ENCODE measurements at regions not wholly inside any gene's neighbourhood (a gene's known extent, or its start where the extent isn't known, plus 50 kb on each side); places are given as distances from the start of the nearest gene placed in this dataset.

- ChIA-PET POLR2A (no interaction called here), SMC1A (ENCODE audit: uncharacterized antibody, unreplicated experiment) (no interaction called here), RAD21 (ENCODE audit: unreplicated experiment) (no interaction called here), CTCF (no interaction called here)
- ATAC-seq (no peak), DNase-seq (ENCODE audit: low read depth, low spot score) (no peak), FAIRE-seq (no peak)
- H4K20me1 ChIP-seq (ENCODE audit: control insufficient read depth, insufficient read depth), result no peaks in the 10 kb centered on the region
- no peaks in the 10 kb centered on the region for H3K79me2 ChIP-seq (ENCODE audit: control insufficient read depth, insufficient read depth, low read length)
- H3K27ac ChIP-seq (ENCODE audit: control insufficient read depth, insufficient read depth), result no peak overlapping the region
- no peak overlapping the region for H2AFZ ChIP-seq (ENCODE audit: control insufficient read depth, low read depth, low read length)
- no peaks in the 10 kb centered on the region; a peak in 1 of 4 replicates for H3K27me3 ChIP-seq (replicated peaks in 1 of 2; ENCODE audit: control insufficient read depth in 2 of 2, insufficient read depth in 2 of 2, low read length in 1 of 2)
- H3K4me1 ChIP-seq (ENCODE audit: control insufficient read depth, insufficient read depth, low read length), result no peaks in the 10 kb centered on the region
- no peaks in the 10 kb centered on the region for H3K36me3 ChIP-seq (ENCODE audit: control insufficient read depth in 2 of 2, insufficient read depth in 2 of 2, low read length in 1 of 2)
- no TSS peak for BruUV-seq (replicated peaks)
- intact Hi-C loops (cut with micrococcal nuclease; ENCODE audit: unreplicated experiment), result no loop called here
- no peak overlapping the region for H3K9ac ChIP-seq (ENCODE audit: control insufficient read depth, insufficient read depth, low read length)
- no peak overlapping the region for H3K4me2 ChIP-seq (ENCODE audit: control insufficient read depth, insufficient read depth)
- no peak overlapping the region for H3K4me3 ChIP-seq
- no peaks in the 10 kb centered on the region for H3K9me3 ChIP-seq (replicated peaks; ENCODE audit: control insufficient read depth, insufficient read depth, low read length)
- TF ChIP-seq TBL1XR1 (IDR thresholded peaks at IDR 0.05; ENCODE audit: low read depth, low read length) (no peak), BCL3 (IDR thresholded peaks at IDR 0.05; ENCODE audit: borderline replicate concordance, insufficient read depth, low read depth, low read length, poor library complexity, severe bottlenecking) (no peak), TCF3 (IDR thresholded peaks at IDR 0.05; ENCODE audit: borderline replicate concordance, insufficient read depth, low read depth, low read length) (no peak), RFX5 (IDR thresholded peaks at IDR 0.05; ENCODE audit: low read depth, low read length) (no peak), SMAD5 (IDR thresholded peaks at IDR 0.05; ENCODE audit: low read depth) (no peak), KDM1A (IDR thresholded peaks at IDR 0.05; ENCODE audit: borderline replicate concordance) (no peak), CBFB (IDR thresholded peaks at IDR 0.05; ENCODE audit: low read depth) (no peak), MTA3 (IDR thresholded peaks at IDR 0.05; ENCODE audit: borderline replicate concordance, low read length) (no peak), RAD21 (IDR thresholded peaks at IDR 0.05; ENCODE audit: insufficient read depth, low read depth, low read length) (no peak), POLR2AphosphoS2 (IDR thresholded peaks at IDR 0.05; ENCODE audit: low read depth, low read length) (no peak), NRF1 (conservative IDR thresholded peaks at IDR 0.05; ENCODE audit: low read depth, low read length) (no peak), SREBF1 (IDR thresholded peaks at IDR 0.05; ENCODE audit: low read length) (no peak)
- TF ChIP-seq, protein P1, sequence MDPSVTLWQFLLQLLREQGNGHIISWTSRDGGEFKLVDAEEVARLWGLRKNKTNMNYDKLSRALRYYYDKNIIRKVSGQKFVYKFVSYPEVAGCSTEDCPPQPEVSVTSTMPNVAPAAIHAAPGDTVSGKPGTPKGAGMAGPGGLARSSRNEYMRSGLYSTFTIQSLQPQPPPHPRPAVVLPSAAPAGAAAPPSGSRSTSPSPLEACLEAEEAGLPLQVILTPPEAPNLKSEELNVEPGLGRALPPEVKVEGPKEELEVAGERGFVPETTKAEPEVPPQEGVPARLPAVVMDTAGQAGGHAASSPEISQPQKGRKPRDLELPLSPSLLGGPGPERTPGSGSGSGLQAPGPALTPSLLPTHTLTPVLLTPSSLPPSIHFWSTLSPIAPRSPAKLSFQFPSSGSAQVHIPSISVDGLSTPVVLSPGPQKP (IDR thresholded peaks at IDR 0.05; ENCODE audit: low read depth, low read length), result no peak
- in situ Hi-C loops (cut with MboI), result no loop called here
- WGBS (ENCODE audit: insufficient coverage, insufficient replicate concordance, low lambda C conversion rate, missing lambda C conversion rate), result 0% methylated on average over 1 of the region's 1 CpG
Measured at GRCh38 chr1:55626326-55626725, 411.2 kb upstream of the USP24 start.
